ENCODE measurements at regions not wholly inside any gene's neighbourhood (a gene's known extent, or its start where the extent isn't known, plus 50 kb on each side); places are given as distances from the start of the nearest gene placed in this dataset.

- ChIA-PET POLR2A (no interaction called here), CTCF (no interaction called here)
- no peaks in the 10 kb centered on the region for H3F3A ChIP-seq (replicated peaks; ENCODE audit: insufficient read depth)
- no peaks in the 10 kb centered on the region for H3K9me3 ChIP-seq
- no peak overlapping the region for H3K4me2 ChIP-seq
- H3K79me2 ChIP-seq (ENCODE audit: insufficient read depth) = no peaks in the 10 kb centered on the region
- H3K9ac ChIP-seq = no peak overlapping the region
- WGBS (ENCODE audit: low lambda C conversion rate) = 43% methylated on average over 2 of the region's 2 CpGs
- H3K27ac ChIP-seq (ENCODE audit: low read depth in 2 of 2, low read length in 1 of 2) = no peak overlapping the region
- H3K27me3 ChIP-seq (ENCODE audit: insufficient read depth) = no peaks in the 10 kb centered on the region
- H4K20me1 ChIP-seq (ENCODE audit: insufficient read depth) = no peaks in the 10 kb centered on the region
- DNase-seq = no peak
- no peaks in the 10 kb centered on the region for H3K36me3 ChIP-seq (replicated peaks in 1 of 2; ENCODE audit: control insufficient read depth in 1 of 2, insufficient read depth in 2 of 2, low read length in 1 of 2)
- no peak overlapping the region for H3K4me3 ChIP-seq (ENCODE audit: low read depth in 2 of 2, low read length in 1 of 2)
- no peaks in the 10 kb centered on the region for H3K4me1 ChIP-seq (ENCODE audit: control insufficient read depth in 1 of 2, insufficient read depth in 2 of 2, low read depth in 1 of 2, low read length in 1 of 2)
- no peak for TF ChIP-seq RXRA (IDR thresholded peaks at IDR 0.05; ENCODE audit: borderline replicate concordance, low read depth)
- TF ChIP-seq MAX (IDR thresholded peaks at IDR 0.05; ENCODE audit: low read depth) = no peak
- no peak for TF ChIP-seq ZBTB33 (IDR thresholded peaks at IDR 0.05; ENCODE audit: borderline replicate concordance, low read depth)
- no peak for TF ChIP-seq SMC3 (IDR thresholded peaks at IDR 0.05; ENCODE audit: low read depth, low read length)
- TF ChIP-seq EZH2phosphoT487 (IDR thresholded peaks at IDR 0.05; ENCODE audit: borderline replicate concordance, low read depth) = no peak
- no peak for TF ChIP-seq RFX5 (IDR thresholded peaks at IDR 0.05; ENCODE audit: low read length)
- TF ChIP-seq GATA2 (CRISPR knock-in tag; IDR thresholded peaks at IDR 0.05) = no peak
- no peak for TF ChIP-seq GABPA (IDR thresholded peaks at IDR 0.05; ENCODE audit: low read depth)
- TF ChIP-seq USF1 (IDR thresholded peaks at IDR 0.05; ENCODE audit: borderline replicate concordance, low read depth) = no peak
- no peak overlapping the region for H2AFZ ChIP-seq (ENCODE audit: low read depth)
- no peaks in the 10 kb centered on the region for H3K9me2 ChIP-seq
Observed at GRCh38 chr2:149849136-149849535, 261.6 kb upstream of the MMADHC start.

- no peaks in the 10 kb centered on the region for H3K27me3 ChIP-seq (ENCODE audit: insufficient read depth)
- WGBS (ENCODE audit: low lambda C conversion rate) = 93% methylated on average over 1 of the region's 1 CpG
- H2AFZ ChIP-seq (ENCODE audit: low read depth) = no peak overlapping the region
- TF ChIP-seq EP300 (IDR thresholded peaks at IDR 0.05; ENCODE audit: borderline replicate concordance in 1 of 2, low read depth in 1 of 2, low read length in 1 of 2) (no peak), NFIC (IDR thresholded peaks at IDR 0.05; ENCODE audit: borderline replicate concordance) (no peak), PBX3 (IDR thresholded peaks at IDR 0.05) (no peak), TCF12 (IDR thresholded peaks at IDR 0.05) (no peak), POLR2AphosphoS5 (IDR thresholded peaks at IDR 0.05; ENCODE audit: low read depth, low read length) (no peak), CTCF (IDR thresholded peaks at IDR 0.05) (no peak), TEAD4 (IDR thresholded peaks at IDR 0.05; ENCODE audit: borderline replicate concordance, insufficient read depth) (no peak), ZBTB33 (IDR thresholded peaks at IDR 0.05; ENCODE audit: borderline replicate concordance, low read depth) (no peak)
Observed at GRCh38 chr2:149841396-149841795, 253.8 kb upstream of the MMADHC start.

More at GRCh38 chr2:149841396-149841795, 253.8 kb upstream of the MMADHC start:
- Histone ChIP-seq H4K20me1 (ENCODE audit: insufficient read depth) (no peaks in the 10 kb centered on the region), H3F3A (replicated peaks; ENCODE audit: insufficient read depth) (no peaks in the 10 kb centered on the region), H3K27ac (ENCODE audit: low read depth in 2 of 2, low read length in 1 of 2) (no peak overlapping the region), H3K79me2 (ENCODE audit: insufficient read depth) (no peaks in the 10 kb centered on the region), H3K9me3 (no peaks in the 10 kb centered on the region), H3K4me3 (ENCODE audit: low read depth in 2 of 2, low read length in 1 of 2) (no peak overlapping the region), H3K9me2 (no peaks in the 10 kb centered on the region), H3K4me2 (no peak overlapping the region), H3K36me3 (replicated peaks in 1 of 2; ENCODE audit: control insufficient read depth in 1 of 2, insufficient read depth in 2 of 2, low read length in 1 of 2) (no peaks in the 10 kb centered on the region), H3K9ac (no peak overlapping the region), H3K4me1 (ENCODE audit: control insufficient read depth in 1 of 2, insufficient read depth in 2 of 2, low read depth in 1 of 2, low read length in 1 of 2) (no peaks in the 10 kb centered on the region)
- ChIA-PET CTCF (interaction anchor here (0.9 kb wide), 1 partner anchor 10 kb away, joined by 3 read pairs; no protein-coding TSS in a partner anchor), POLR2A (no interaction called here)
- DNase-seq = no peak
